C4-2B (cell line): ENCODE measurements at regions not wholly inside any gene's neighbourhood (a gene's known extent, or its start where the extent isn't known, plus 50 kb on each side); places are given as distances from the start of the nearest gene placed in this dataset.

Experiments
- ZFX ChIP-seq: fragments of 450-650 bp; IDR thresholded peaks from 2 replicates; pipeline ENCODE4 v1.6.1; 2017
- TF ChIP-seq, protein P1 (sequence below): fragments of 450-650 bp; conservative IDR thresholded peaks from 2 replicates; pipeline ENCODE4 v1.5.1; 2017; ENCODE audit warnings: mild to moderate bottlenecking

DNA sequence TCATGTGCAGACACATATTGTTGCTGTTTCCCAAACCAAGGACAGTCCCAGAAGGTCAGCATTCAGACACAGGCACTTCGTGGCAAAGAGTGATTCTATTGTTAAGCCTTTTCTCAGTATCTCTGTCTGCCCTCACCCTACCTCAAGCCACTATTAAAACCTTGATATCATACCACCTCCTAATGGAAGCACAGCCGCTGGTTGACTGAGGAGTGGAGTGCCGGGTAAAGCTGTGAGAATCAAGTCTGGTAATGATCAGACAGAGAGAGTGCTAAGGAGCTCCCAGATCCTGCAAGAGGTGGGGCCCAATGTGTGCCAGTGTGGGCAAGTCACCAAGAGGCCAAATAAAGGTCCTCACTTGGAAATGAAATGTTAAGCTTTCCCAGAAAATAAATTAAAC lies 819.5 kb downstream of the BCL11A start:
- TF ChIP-seq, protein P1, sequence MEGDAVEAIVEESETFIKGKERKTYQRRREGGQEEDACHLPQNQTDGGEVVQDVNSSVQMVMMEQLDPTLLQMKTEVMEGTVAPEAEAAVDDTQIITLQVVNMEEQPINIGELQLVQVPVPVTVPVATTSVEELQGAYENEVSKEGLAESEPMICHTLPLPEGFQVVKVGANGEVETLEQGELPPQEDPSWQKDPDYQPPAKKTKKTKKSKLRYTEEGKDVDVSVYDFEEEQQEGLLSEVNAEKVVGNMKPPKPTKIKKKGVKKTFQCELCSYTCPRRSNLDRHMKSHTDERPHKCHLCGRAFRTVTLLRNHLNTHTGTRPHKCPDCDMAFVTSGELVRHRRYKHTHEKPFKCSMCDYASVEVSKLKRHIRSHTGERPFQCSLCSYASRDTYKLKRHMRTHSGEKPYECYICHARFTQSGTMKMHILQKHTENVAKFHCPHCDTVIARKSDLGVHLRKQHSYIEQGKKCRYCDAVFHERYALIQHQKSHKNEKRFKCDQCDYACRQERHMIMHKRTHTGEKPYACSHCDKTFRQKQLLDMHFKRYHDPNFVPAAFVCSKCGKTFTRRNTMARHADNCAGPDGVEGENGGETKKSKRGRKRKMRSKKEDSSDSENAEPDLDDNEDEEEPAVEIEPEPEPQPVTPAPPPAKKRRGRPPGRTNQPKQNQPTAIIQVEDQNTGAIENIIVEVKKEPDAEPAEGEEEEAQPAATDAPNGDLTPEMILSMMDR: no peak
- TF ChIP-seq ZFX: no peak
